ENCODE measurements at regions not wholly inside any gene's neighbourhood (a gene's known extent, or its start where the extent isn't known, plus 50 kb on each side); places are given as distances from the start of the nearest gene placed in this dataset.
"Not testable (repeated sequence)": the region's sequence is repeated elsewhere in the genome, so short reads cannot be mapped to it uniquely, and the experiment has no call there.

- H3K27me3 Mint-ChIP-seq, H3K36me3 Mint-ChIP-seq, H3K9me3 Mint-ChIP-seq: not testable (repeated sequence)
- Mint-ChIP-seq H3K4me3 (peak overlapping the region in 1 of 4 donors; percentile 34), H3K4me1 (peaks cover 4 to 19% (median 18%) of the 10 kb centered on the region in 3 donors), H3K27ac (peak overlapping the region in 1 of 3 donors; percentile 84)
These were observed 62.5 kb upstream of the NFE2L3 start for GRCh38 chr7:26089469-26089868.

GRCh38 chr7:26090927-26091519 is 61.0 kb upstream of the NFE2L3 start:
- Mint-ChIP-seq H3K27me3 (no peaks in the 10 kb centered on the region), H3K4me3 (peak overlapping the region in 2 of 4 donors; percentile 4 to 53), H3K4me1 (peaks cover 4 to 20% (median 18%) of the 10 kb centered on the region in 3 donors), H3K27ac (peak overlapping the region in 1 of 3 donors; percentile 23), H3K36me3 (no peaks in the 10 kb centered on the region), H3K9me3 (peaks cover 1 to 4% (median 3%) of the 10 kb centered on the region in 3 donors)

- no peak overlapping the region for H3K27ac Mint-ChIP-seq
- H3K4me1 Mint-ChIP-seq: peaks cover 4 to 26% (median 21%) of the 10 kb centered on the region in 3 donors
- H3K9me3 Mint-ChIP-seq: peaks cover 1 to 4% (median 3%) of the 10 kb centered on the region in 3 donors
- no peaks in the 10 kb centered on the region for H3K36me3 Mint-ChIP-seq
- no peak overlapping the region for H3K4me3 Mint-ChIP-seq
- no peaks in the 10 kb centered on the region for H3K27me3 Mint-ChIP-seq
These were observed 60.1 kb upstream of the NFE2L3 start for GRCh38 chr7:26091933-26092332.

DNA sequence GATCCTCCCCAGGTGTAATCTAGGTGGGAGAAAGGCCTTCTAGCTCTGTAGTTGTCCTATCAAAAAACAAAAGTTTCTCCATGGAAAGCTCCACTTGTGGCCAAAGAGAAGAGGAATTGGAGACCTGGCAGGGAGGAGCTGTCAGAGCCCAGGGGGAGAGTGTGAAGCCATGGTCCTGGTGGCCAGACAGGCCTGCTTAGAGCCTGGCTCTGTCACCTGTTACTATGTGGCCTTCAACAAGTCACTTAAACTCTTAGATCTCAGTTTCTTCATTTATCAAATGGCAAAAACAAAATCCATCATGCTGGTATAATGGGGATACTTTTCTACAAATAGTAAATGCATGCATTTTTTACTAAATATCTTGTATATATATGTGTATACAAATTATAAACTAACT is 59.0 kb upstream of the NFE2L3 start:
- no peak overlapping the region for H3K4me3 Mint-ChIP-seq
- H3K27me3 Mint-ChIP-seq: no peaks in the 10 kb centered on the region
- H3K27ac Mint-ChIP-seq: no peak overlapping the region
- no peaks in the 10 kb centered on the region for H3K36me3 Mint-ChIP-seq
- peaks cover 14 to 32% (median 30%) of the 10 kb centered on the region in 3 donors for H3K4me1 Mint-ChIP-seq
- peaks cover 1 to 4% (median 3%) of the 10 kb centered on the region in 3 donors for H3K9me3 Mint-ChIP-seq

GRCh38 chr7:26096136-26096535 is 55.9 kb upstream of the NFE2L3 start:
- peak overlapping the region in 1 of 4 donors; percentile 28 for H3K4me3 Mint-ChIP-seq
- no peaks in the 10 kb centered on the region for H3K36me3 Mint-ChIP-seq
- no peaks in the 10 kb centered on the region for H3K9me3 Mint-ChIP-seq
- peaks cover 17 to 21% (median 20%) of the 10 kb centered on the region in 3 donors for H3K4me1 Mint-ChIP-seq
- H3K27me3 Mint-ChIP-seq: no peaks in the 10 kb centered on the region
- no peak overlapping the region for H3K27ac Mint-ChIP-seq

GRCh38 chr7:26097837-26098668 is 53.9 kb upstream of the NFE2L3 start:
- H3K4me1 Mint-ChIP-seq: peaks cover 23 to 33% (median 32%) of the 10 kb centered on the region in 3 donors
- peak overlapping the region in 1 of 3 donors; percentile 1 for H3K27ac Mint-ChIP-seq
- H3K36me3 Mint-ChIP-seq: peaks cover 5% of the 10 kb centered on the region
- H3K9me3 Mint-ChIP-seq: peaks cover 0 to 2% (median 0%) of the 10 kb centered on the region in 3 donors
- H3K4me3 Mint-ChIP-seq: peak overlapping the region in 1 of 4 donors; percentile 1
- no peaks in the 10 kb centered on the region for H3K27me3 Mint-ChIP-seq

DNA sequence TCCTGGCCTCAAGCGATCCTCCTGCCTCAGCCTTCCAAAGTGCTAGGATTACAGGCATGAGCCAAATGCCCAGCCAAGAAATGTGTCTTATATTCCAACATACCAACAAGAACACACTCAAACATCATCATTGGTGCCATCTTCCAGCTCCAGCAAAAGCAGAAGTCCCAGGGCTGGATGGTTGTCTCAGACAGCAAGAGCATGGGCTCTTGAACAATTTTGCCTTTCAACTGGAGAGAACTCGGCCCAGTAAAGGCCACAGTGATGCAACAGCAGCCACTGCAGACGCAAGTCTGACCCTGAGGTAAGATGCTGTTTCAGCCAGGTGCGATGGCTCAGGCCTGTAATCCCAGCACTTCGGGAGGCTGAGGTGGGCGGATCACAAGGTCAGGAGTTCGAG is 52.8 kb upstream of the NFE2L3 start:
- Mint-ChIP-seq H3K27ac (peak overlapping the region in 1 of 3 donors; percentile 80), H3K4me1 (peaks cover 23 to 34% (median 32%) of the 10 kb centered on the region in 3 donors), H3K4me3 (no peak overlapping the region)

GRCh38 chr7:26100406-26101339 is 51.3 kb upstream of the NFE2L3 start:
- H3K36me3 Mint-ChIP-seq: peaks cover 5% of the 10 kb centered on the region
- H3K4me1 Mint-ChIP-seq: peaks cover 23 to 34% (median 32%) of the 10 kb centered on the region in 3 donors
- H3K27me3 Mint-ChIP-seq: no peaks in the 10 kb centered on the region
- H3K27ac Mint-ChIP-seq: peak overlapping the region in 2 of 3 donors; percentile 63 to 94
- H3K9me3 Mint-ChIP-seq: peaks cover 0 to 2% (median 0%) of the 10 kb centered on the region in 3 donors
- peak overlapping the region; percentile 91 to 96 (median 94) for H3K4me3 Mint-ChIP-seq

More for the DNA sequence above, 52.8 kb upstream of the NFE2L3 start:
- H3K36me3 Mint-ChIP-seq: peaks cover 5% of the 10 kb centered on the region
- H3K9me3 Mint-ChIP-seq: peaks cover 0 to 2% (median 0%) of the 10 kb centered on the region in 3 donors
- no peaks in the 10 kb centered on the region for H3K27me3 Mint-ChIP-seq

GRCh38 chr7:26101361-26102151 is 50.4 kb upstream of the NFE2L3 start:
- H3K4me3 Mint-ChIP-seq: peak overlapping the region; percentile 91 to 96 (median 94)
- H3K36me3 Mint-ChIP-seq: peaks cover 5% of the 10 kb centered on the region
- peaks cover 0 to 2% (median 0%) of the 10 kb centered on the region in 3 donors for H3K9me3 Mint-ChIP-seq
- no peaks in the 10 kb centered on the region for H3K27me3 Mint-ChIP-seq
- H3K4me1 Mint-ChIP-seq: peaks cover 23 to 32% (median 27%) of the 10 kb centered on the region in 3 donors
- H3K27ac Mint-ChIP-seq: peak overlapping the region in 2 of 3 donors; percentile 63 to 94

GRCh38 chr7:26102176-26102575 is 49.8 kb upstream of the NFE2L3 start:
- peaks cover 21 to 30% (median 23%) of the 10 kb centered on the region in 3 donors for H3K4me1 Mint-ChIP-seq
- peak overlapping the region; percentile 91 to 96 (median 94) for H3K4me3 Mint-ChIP-seq
- H3K27me3 Mint-ChIP-seq: no peaks in the 10 kb centered on the region
- H3K36me3 Mint-ChIP-seq: peaks cover 6% of the 10 kb centered on the region
- H3K27ac Mint-ChIP-seq: peak overlapping the region in 1 of 3 donors; percentile 63
- peaks cover 0 to 2% (median 0%) of the 10 kb centered on the region in 3 donors for H3K9me3 Mint-ChIP-seq
